Stimulated activated effector memory CD8-positive, alpha-beta T cell treated with anti-CD3 and anti-CD28 coated beads, Interleukin-12 subunit alpha, Interleukin-12 subunit beta, amount 100 ng/mL, for 72 hours (primary cell): ENCODE measurements at regions not wholly inside any gene's neighbourhood (a gene's known extent, or its start where the extent isn't known, plus 50 kb on each side); places are given as distances from the start of the nearest gene placed in this dataset.

Experiments
- ATAC-seq: fragments of 150-1000 bp; cut with Tn5 transposase; 2 replicates; pipeline ENCODE4 v1.10.0; 2021
- DNase-seq, 2 donors: peaks; one replicate each; pipeline ENCODE4 v3.0.0; 2021 to 2022; ENCODE audit warnings: low spot score in 2 of 2
- H3K27ac Mint-ChIP-seq: one replicate; pipeline ENCODE4 v1.8.0; 2022; ENCODE audit warnings: mild to moderate bottlenecking, mixed read lengths
- H3K36me3 Mint-ChIP-seq: one replicate; pipeline ENCODE4 v1.8.0; 2022; ENCODE audit warnings: mild to moderate bottlenecking, mixed read lengths
- H3K4me1 Mint-ChIP-seq: one replicate; pipeline ENCODE4 v1.8.0; 2022; ENCODE audit warnings: mixed read lengths
- H3K4me3 Mint-ChIP-seq: one replicate; pipeline ENCODE4 v1.8.0; 2022; ENCODE audit warnings: mild to moderate bottlenecking, mixed read lengths
- H3K9me3 Mint-ChIP-seq: one replicate; pipeline ENCODE4 v1.8.0; 2022; ENCODE audit warnings: mixed read lengths

- DNase-seq (no peak), ATAC-seq (no peak)
- Mint-ChIP-seq H3K4me3 (no peak overlapping the region), H3K36me3 (no peaks in the 10 kb centered on the region), H3K9me3 (peaks cover 2% of the 10 kb centered on the region), H3K27ac (no peak overlapping the region), H3K4me1 (no peaks in the 10 kb centered on the region)
Observed at GRCh38 chr5:51881901-51882300, 498.7 kb downstream of the ISL1 start.

DNA sequence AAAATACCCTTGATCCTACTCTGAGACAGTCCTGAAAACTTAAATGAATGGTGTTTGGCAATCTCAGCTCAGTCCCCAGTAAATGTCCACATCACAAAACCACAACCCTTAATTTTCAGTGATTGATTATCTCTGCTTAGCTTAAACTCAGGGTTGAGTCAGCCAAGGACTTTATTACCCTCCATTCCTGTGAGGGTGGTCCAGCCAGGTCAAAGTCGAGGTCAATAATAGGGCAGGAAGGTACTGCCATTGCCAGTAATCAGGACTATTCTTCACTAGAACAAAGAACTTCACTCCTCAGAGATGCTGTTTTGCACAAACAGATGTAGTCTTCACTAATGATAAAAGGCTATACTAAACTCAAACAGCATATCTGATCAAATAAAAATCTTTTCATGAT, 499.4 kb downstream of the ISL1 start:
- H3K36me3 Mint-ChIP-seq: no peaks in the 10 kb centered on the region
- no peak for DNase-seq
- H3K4me3 Mint-ChIP-seq: no peak overlapping the region
- H3K27ac Mint-ChIP-seq: no peak overlapping the region
- no peaks in the 10 kb centered on the region for H3K9me3 Mint-ChIP-seq
- no peaks in the 10 kb centered on the region for H3K4me1 Mint-ChIP-seq
- ATAC-seq: no peak

DNA sequence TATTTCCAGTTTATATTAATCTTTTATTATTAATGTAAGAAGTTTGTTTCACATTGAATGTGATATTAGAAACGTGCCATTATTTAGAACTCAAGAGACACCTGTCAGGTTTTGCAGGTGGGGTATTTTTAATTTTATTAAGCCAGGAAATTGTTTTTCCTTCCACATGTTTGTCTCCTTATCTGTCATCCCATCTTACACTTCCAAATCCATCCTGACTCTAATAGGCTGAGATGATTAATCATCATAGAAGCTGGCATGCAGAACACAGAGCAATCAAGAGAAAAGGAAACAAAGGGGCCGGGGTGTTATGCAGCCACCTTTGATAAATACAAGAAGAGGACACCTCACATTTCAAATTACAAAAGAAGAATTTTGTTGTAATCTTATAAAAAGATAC, 506.5 kb downstream of the ISL1 start:
- no peak for ATAC-seq
- Mint-ChIP-seq H3K36me3 (no peaks in the 10 kb centered on the region), H3K9me3 (peaks cover 8% of the 10 kb centered on the region)

GRCh38 chr5:51890435-51891116, 507.3 kb downstream of the ISL1 start:
- Mint-ChIP-seq H3K4me1 (no peaks in the 10 kb centered on the region), H3K4me3 (no peak overlapping the region), H3K36me3 (no peaks in the 10 kb centered on the region), H3K9me3 (peaks cover 8% of the 10 kb centered on the region), H3K27ac (no peak overlapping the region)
- ATAC-seq: no peak
- DNase-seq: no peak

More for the DNA sequence above, 506.5 kb downstream of the ISL1 start:
- H3K27ac Mint-ChIP-seq: no peak overlapping the region
- no peaks in the 10 kb centered on the region for H3K4me1 Mint-ChIP-seq
- H3K4me3 Mint-ChIP-seq: no peak overlapping the region
- no peak for DNase-seq

DNA sequence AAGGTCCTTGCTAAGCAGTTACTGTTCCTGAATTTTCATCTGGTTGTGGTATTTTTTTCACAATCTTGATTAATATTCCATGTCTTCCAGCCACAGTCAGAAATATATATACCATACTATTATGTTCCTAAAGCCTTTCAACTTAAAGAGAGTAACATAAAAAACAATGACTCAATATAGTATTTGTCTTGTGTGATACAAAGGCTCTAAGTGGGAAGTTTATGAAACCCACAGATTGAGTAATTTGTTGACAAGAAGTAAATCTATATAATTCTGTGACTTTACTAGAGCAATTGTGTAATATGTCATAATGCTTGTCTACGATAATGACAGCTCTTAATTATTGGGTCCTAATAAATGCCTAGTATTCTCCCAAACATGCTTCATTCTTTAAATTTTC, 509.4 kb downstream of the ISL1 start:
- H3K36me3 Mint-ChIP-seq: no peaks in the 10 kb centered on the region
- DNase-seq (no peak), ATAC-seq (no peak)
- no peak overlapping the region for H3K27ac Mint-ChIP-seq
- no peak overlapping the region for H3K4me3 Mint-ChIP-seq
- peaks cover 13% of the 10 kb centered on the region for H3K9me3 Mint-ChIP-seq
- H3K4me1 Mint-ChIP-seq: no peaks in the 10 kb centered on the region

DNA sequence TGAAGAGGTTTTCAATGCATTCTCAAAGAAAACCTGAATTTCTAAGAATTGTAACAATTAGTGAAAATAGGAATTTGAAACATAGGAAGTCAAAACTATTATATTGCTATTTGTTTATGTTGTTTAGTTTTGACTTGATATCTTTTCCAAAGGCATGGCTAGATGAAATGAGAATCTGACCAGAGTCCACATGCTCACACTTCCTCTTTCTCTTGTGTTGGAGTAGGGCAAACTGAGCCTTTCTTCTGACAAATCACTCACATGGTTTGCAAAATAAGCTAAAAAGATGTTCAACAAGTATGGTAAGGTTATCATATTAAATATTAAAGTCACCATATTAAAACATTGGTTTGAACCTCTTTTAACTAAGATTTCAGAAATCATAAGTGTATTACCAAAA, 512.6 kb downstream of the ISL1 start:
- DNase-seq: no peak
- Mint-ChIP-seq H3K9me3 (peaks cover 16% of the 10 kb centered on the region), H3K27ac (no peak overlapping the region), H3K4me1 (no peaks in the 10 kb centered on the region), H3K36me3 (no peaks in the 10 kb centered on the region), H3K4me3 (no peak overlapping the region)
- no peak for ATAC-seq

- ATAC-seq: no peak
Observed at GRCh38 chr5:51902512-51902911, 519.3 kb downstream of the ISL1 start.

DNA sequence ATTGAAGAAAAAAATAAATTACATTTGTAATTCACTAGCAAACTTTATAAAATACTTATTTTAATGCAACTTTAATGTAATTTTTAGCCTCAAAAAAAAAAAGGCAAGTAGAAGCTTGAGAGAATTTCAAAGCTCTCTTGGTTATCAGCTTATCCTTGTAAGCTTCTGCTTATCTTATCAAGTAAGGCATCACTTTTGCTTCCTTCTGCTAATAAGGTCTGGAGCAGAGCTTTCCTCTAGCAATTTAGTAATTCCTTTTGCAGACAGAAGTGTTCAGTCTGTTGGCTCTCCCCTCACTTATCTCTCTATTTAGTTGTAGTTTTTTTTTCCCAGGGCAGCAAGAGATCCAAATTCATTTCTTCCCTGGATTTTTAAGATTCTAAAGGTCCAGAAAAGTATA, 525.0 kb downstream of the ISL1 start:
- ATAC-seq: no peak
- H3K36me3 Mint-ChIP-seq: no peaks in the 10 kb centered on the region

More at GRCh38 chr5:51902512-51902911, 519.3 kb downstream of the ISL1 start:
- no peak overlapping the region for H3K4me3 Mint-ChIP-seq
- no peaks in the 10 kb centered on the region for H3K36me3 Mint-ChIP-seq
- no peaks in the 10 kb centered on the region for H3K4me1 Mint-ChIP-seq
- no peak for DNase-seq
- H3K9me3 Mint-ChIP-seq: peaks cover 18% of the 10 kb centered on the region
- H3K27ac Mint-ChIP-seq: no peak overlapping the region

GRCh38 chr5:51944500-51945125, 561.4 kb downstream of the ISL1 start:
- no peak overlapping the region for H3K4me3 Mint-ChIP-seq
- no peaks in the 10 kb centered on the region for H3K4me1 Mint-ChIP-seq
- no peaks in the 10 kb centered on the region for H3K36me3 Mint-ChIP-seq
- peaks cover 8% of the 10 kb centered on the region for H3K9me3 Mint-ChIP-seq
- H3K27ac Mint-ChIP-seq: no peak overlapping the region
- DNase-seq: no peak
- ATAC-seq: no peak

More for the DNA sequence above, 525.0 kb downstream of the ISL1 start:
- H3K9me3 Mint-ChIP-seq: peaks cover 20% of the 10 kb centered on the region
- H3K27ac Mint-ChIP-seq: no peak overlapping the region
- H3K4me3 Mint-ChIP-seq: no peak overlapping the region
- no peaks in the 10 kb centered on the region for H3K4me1 Mint-ChIP-seq
- DNase-seq: no peak

GRCh38 chr5:51958473-51958872, 575.2 kb downstream of the ISL1 start:
- ATAC-seq: no peak
- H3K4me3 Mint-ChIP-seq: no peak overlapping the region
- no peak overlapping the region for H3K27ac Mint-ChIP-seq
- no peaks in the 10 kb centered on the region for H3K36me3 Mint-ChIP-seq
- H3K9me3 Mint-ChIP-seq: peaks cover 4% of the 10 kb centered on the region
- no peaks in the 10 kb centered on the region for H3K4me1 Mint-ChIP-seq
- no peak for DNase-seq

DNA sequence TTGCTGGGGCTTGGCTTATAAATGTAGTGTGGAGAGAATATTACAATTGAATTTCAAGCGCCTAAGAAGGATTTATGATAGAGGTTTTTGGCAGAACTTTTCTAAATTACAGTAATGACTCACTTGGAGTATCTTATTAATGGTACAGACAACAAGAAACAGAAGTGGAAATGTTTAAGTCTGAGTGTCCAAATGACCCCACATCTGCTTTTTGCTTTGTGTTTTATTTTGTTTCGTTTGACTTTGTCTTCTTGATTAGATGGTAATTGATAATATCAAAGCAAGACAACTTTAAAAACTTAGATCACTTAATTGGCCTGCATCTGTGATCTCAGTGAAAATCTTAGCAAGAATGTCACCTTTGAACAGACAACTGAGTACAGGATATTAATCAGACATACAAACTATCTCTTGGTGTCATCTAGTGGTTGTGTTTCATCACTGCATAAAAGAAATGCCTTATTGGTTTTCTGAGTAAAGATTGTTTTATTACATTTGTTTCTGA, 577.4 kb downstream of the ISL1 start:
- H3K36me3 Mint-ChIP-seq: no peaks in the 10 kb centered on the region
- ATAC-seq (no peak), DNase-seq (no peak)

DNA sequence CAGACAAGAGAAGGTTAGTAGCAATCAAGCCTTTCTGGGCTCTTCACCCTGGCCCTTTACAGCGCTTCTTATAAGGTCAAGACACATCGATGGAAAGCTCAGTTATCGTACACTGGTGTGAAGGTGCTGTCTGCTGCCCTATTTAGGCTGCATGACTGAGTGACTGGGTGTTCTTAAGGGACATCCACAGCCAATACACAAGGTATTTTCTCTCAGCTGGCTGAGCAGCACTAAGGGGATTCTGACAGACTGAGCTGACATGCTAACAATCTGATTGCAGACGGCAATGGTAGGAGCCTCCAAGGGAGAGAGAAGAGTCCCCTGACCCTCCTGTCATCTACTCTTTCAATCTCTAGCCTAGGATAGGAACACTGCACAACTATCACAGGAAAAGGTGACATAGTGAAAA, 577.9 kb downstream of the ISL1 start:
- DNase-seq (no peak), ATAC-seq (no peak)
- H3K27ac Mint-ChIP-seq: no peak overlapping the region
- no peaks in the 10 kb centered on the region for H3K4me1 Mint-ChIP-seq
- no peak overlapping the region for H3K4me3 Mint-ChIP-seq
- no peaks in the 10 kb centered on the region for H3K36me3 Mint-ChIP-seq
- no peaks in the 10 kb centered on the region for H3K9me3 Mint-ChIP-seq

More for the DNA sequence above, 577.4 kb downstream of the ISL1 start:
- no peak overlapping the region for H3K4me3 Mint-ChIP-seq
- H3K4me1 Mint-ChIP-seq: no peaks in the 10 kb centered on the region
- H3K27ac Mint-ChIP-seq: no peak overlapping the region
- H3K9me3 Mint-ChIP-seq: no peaks in the 10 kb centered on the region

DNA sequence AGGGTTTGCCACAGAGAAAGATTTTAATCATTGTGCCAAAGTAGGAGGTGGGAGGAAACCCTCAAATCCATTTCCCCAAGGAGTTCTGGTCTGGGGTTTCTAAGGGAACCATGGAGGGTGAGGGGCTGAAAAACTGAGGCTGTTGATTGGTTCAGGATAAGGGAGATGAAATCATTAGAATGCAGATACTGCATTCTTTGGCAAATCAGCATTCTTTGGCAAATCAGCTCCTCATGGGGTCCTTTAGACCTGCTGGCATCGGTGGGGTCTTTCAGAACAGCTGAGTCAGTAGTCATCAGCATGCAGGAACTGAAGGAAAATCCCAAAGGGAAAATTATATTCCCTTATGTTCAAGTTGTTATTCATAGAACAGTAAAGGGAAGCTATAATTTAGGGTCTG, 585.5 kb downstream of the ISL1 start:
- Mint-ChIP-seq H3K36me3 (no peaks in the 10 kb centered on the region), H3K4me1 (no peaks in the 10 kb centered on the region), H3K27ac (no peak overlapping the region), H3K9me3 (peaks cover 11% of the 10 kb centered on the region), H3K4me3 (no peak overlapping the region)
- no peak for DNase-seq
- no peak for ATAC-seq

DNA sequence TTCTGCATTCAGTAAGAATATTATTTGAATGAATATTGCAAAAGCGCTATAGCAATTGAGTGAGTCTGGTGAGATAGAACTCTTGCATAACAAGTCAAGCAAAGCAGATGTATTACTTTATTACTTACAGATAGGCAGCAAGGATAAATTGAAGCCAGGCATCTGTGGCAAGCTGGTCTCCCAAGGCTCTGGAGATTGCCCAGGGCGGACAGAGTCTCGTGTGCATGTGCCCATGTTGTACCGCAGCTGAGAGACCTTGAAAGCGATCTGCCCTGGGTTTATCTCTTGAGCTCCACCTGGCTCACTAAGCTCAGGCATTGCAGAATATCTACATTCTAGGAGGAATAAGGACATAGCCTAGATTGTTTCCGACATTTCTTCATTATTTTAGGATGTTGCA, 591.6 kb downstream of the ISL1 start:
- DNase-seq: no peak
- H3K4me1 Mint-ChIP-seq: no peaks in the 10 kb centered on the region
- no peak overlapping the region for H3K4me3 Mint-ChIP-seq
- no peaks in the 10 kb centered on the region for H3K36me3 Mint-ChIP-seq
- H3K27ac Mint-ChIP-seq: no peak overlapping the region
- no peak for ATAC-seq
- H3K9me3 Mint-ChIP-seq: peaks cover 9% of the 10 kb centered on the region

GRCh38 chr5:51977014-51977413, 593.8 kb downstream of the ISL1 start:
- ATAC-seq (no peak), DNase-seq (no peak)
- peaks cover 6% of the 10 kb centered on the region for H3K9me3 Mint-ChIP-seq
- no peaks in the 10 kb centered on the region for H3K36me3 Mint-ChIP-seq
- H3K4me3 Mint-ChIP-seq: no peak overlapping the region
- no peak overlapping the region for H3K27ac Mint-ChIP-seq
- no peaks in the 10 kb centered on the region for H3K4me1 Mint-ChIP-seq

DNA sequence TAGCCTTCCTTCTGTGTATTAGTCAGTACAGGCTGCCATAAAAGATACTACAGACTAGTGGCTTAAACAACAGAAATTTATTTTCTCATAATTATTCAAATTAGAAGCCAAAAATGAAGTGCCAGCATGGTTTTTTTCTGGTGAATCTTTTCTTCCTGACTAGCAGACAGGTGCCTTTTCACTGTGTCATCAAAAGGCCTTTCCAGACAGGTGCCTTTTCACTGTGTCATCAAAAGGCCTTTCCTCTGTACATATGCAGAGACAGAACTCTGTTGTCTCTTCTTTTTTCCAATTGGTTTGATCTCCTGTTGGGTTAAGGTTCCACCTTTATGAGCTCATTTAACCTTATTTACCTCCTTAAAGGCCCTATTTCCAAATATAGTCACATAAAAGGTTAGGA, 599.9 kb downstream of the ISL1 start:
- no peaks in the 10 kb centered on the region for H3K4me1 Mint-ChIP-seq
- no peak for DNase-seq
- no peaks in the 10 kb centered on the region for H3K36me3 Mint-ChIP-seq
- no peak overlapping the region for H3K27ac Mint-ChIP-seq
- ATAC-seq: no peak
- no peak overlapping the region for H3K4me3 Mint-ChIP-seq
- no peaks in the 10 kb centered on the region for H3K9me3 Mint-ChIP-seq
